A549 (cell line): ENCODE measurements at regions not wholly inside any gene's neighbourhood (a gene's known extent, or its start where the extent isn't known, plus 50 kb on each side); places are given as distances from the start of the nearest gene placed in this dataset.

Experiments used
- CBX8 ChIP-seq: fragments of 200-600 bp; sonication (generic); IDR thresholded peaks from 2 replicates; pipeline ENCODE4 v1.6.1; 2016
- CTCF ChIP-seq: fragments of >200 bp; sonication (Bioruptor Twin); formaldehyde crosslinking; IDR thresholded peaks from 3 replicates; pipeline ENCODE4 v1.5.1; 2016
- EHF ChIP-seq: fragments of 250-450 bp; sonication (Bioruptor Pico); IDR thresholded peaks from 2 replicates; pipeline ENCODE4 v1.5.0; 2020; ENCODE audit warnings: mild to moderate bottlenecking
- ESRRA ChIP-seq: fragments of 150-350 bp; IDR thresholded peaks from 2 replicates; pipeline ENCODE4 v1.6.1; 2014; ENCODE audit warnings: mild to moderate bottlenecking, low read length, borderline replicate concordance
- HOXA7 ChIP-seq: fragments of 250-450 bp; sonication (Bioruptor Pico); IDR thresholded peaks from 2 replicates; pipeline ENCODE4 v1.5.0; 2020; ENCODE audit warnings: mild to moderate bottlenecking, moderate library complexity
- KDM1A ChIP-seq: fragments of 200-600 bp; sonication (generic); IDR thresholded peaks from 2 replicates; pipeline ENCODE4 v1.6.1; 2016; ENCODE audit warnings: low read depth, mild to moderate bottlenecking
- MYC ChIP-seq: IDR thresholded peaks from 2 replicates; pipeline ENCODE4 v1.6.1; 2012; ENCODE audit warnings: mild to moderate bottlenecking, inconsistent platforms, low read length, improper control_type of control experiment, borderline replicate concordance
- POLR2A ChIP-seq: IDR thresholded peaks from 2 replicates; pipeline ENCODE4 v1.6.1; 2012; ENCODE audit warnings: mild to moderate bottlenecking, low read length
- USF2 ChIP-seq: fragments of 450-650 bp; IDR thresholded peaks from 2 replicates; pipeline ENCODE4 v1.6.1; 2014; ENCODE audit warnings: antibody characterized with exemption
- ZC3H11A ChIP-seq: fragments of 450-650 bp; IDR thresholded peaks from 2 replicates; pipeline ENCODE4 v1.6.1; 2014; ENCODE audit warnings: antibody characterized with exemption, mild to moderate bottlenecking

- TF ChIP-seq MYC (no peak), CTCF (no peak), POLR2A (no peak), USF2 (no peak), HOXA7 (no peak), ZC3H11A (no peak), CBX8 (no peak), EHF (CRISPR knock-in tag) (no peak), KDM1A (no peak), ESRRA (no peak)
These were observed 116.8 kb downstream of the TFAP2B start for GRCh38 chr6:50935442-50935841.
